ENCODE measurements at regions not wholly inside any gene's neighbourhood (a gene's known extent, or its start where the extent isn't known, plus 50 kb on each side); places are given as distances from the start of the nearest gene placed in this dataset.

GRCh38 chr17:5893741-5894140 is 176.4 kb upstream of the WSCD1 start:
- TF ChIP-seq, protein P1, sequence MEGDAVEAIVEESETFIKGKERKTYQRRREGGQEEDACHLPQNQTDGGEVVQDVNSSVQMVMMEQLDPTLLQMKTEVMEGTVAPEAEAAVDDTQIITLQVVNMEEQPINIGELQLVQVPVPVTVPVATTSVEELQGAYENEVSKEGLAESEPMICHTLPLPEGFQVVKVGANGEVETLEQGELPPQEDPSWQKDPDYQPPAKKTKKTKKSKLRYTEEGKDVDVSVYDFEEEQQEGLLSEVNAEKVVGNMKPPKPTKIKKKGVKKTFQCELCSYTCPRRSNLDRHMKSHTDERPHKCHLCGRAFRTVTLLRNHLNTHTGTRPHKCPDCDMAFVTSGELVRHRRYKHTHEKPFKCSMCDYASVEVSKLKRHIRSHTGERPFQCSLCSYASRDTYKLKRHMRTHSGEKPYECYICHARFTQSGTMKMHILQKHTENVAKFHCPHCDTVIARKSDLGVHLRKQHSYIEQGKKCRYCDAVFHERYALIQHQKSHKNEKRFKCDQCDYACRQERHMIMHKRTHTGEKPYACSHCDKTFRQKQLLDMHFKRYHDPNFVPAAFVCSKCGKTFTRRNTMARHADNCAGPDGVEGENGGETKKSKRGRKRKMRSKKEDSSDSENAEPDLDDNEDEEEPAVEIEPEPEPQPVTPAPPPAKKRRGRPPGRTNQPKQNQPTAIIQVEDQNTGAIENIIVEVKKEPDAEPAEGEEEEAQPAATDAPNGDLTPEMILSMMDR (IDR thresholded peaks at IDR 0.05; ENCODE audit: insufficient read depth, low read depth, low read length): no peak
- no peak for TF ChIP-seq EZH2 (IDR thresholded peaks at IDR 0.05; ENCODE audit: insufficient read depth, low read length)
